ENCODE measurements at regions not wholly inside any gene's neighbourhood (a gene's known extent, or its start where the extent isn't known, plus 50 kb on each side); places are given as distances from the start of the nearest gene placed in this dataset.

GRCh38 chr5:158096835-158097234 lies 237.9 kb upstream of the CLINT1 start:
- no peak overlapping the region for H3K27ac Mint-ChIP-seq
- H3K4me3 Mint-ChIP-seq = no peak overlapping the region
- H3K36me3 Mint-ChIP-seq (ENCODE audit: low read depth) = no peaks in the 10 kb centered on the region
- no peaks in the 10 kb centered on the region for H3K9me3 Mint-ChIP-seq
- H3K4me1 Mint-ChIP-seq (ENCODE audit: low read depth) = no peaks in the 10 kb centered on the region
- peaks cover 12% of the 10 kb centered on the region for H3K27me3 Mint-ChIP-seq

- H3K9me3 Mint-ChIP-seq = no peaks in the 10 kb centered on the region
- H3K27me3 Mint-ChIP-seq = peaks cover 22% of the 10 kb centered on the region
- no peak overlapping the region for H3K27ac Mint-ChIP-seq
- no peak overlapping the region for H3K4me3 Mint-ChIP-seq
- no peaks in the 10 kb centered on the region for H3K4me1 Mint-ChIP-seq (ENCODE audit: low read depth)
- H3K36me3 Mint-ChIP-seq (ENCODE audit: low read depth) = no peaks in the 10 kb centered on the region
These were observed 227.9 kb upstream of the CLINT1 start for GRCh38 chr5:158086856-158087255.

GRCh38 chr5:158084292-158084691 lies 225.3 kb upstream of the CLINT1 start:
- no peaks in the 10 kb centered on the region for H3K4me1 Mint-ChIP-seq (ENCODE audit: low read depth)
- H3K27me3 Mint-ChIP-seq = peaks cover 26% of the 10 kb centered on the region
- no peaks in the 10 kb centered on the region for H3K36me3 Mint-ChIP-seq (ENCODE audit: low read depth)
- H3K4me3 Mint-ChIP-seq = no peak overlapping the region
- no peaks in the 10 kb centered on the region for H3K9me3 Mint-ChIP-seq
- no peak overlapping the region for H3K27ac Mint-ChIP-seq

GRCh38 chr5:158082696-158083287 lies 223.8 kb upstream of the CLINT1 start:
- Mint-ChIP-seq H3K4me3 (no peak overlapping the region), H3K4me1 (ENCODE audit: low read depth) (no peaks in the 10 kb centered on the region), H3K27me3 (peaks cover 22% of the 10 kb centered on the region), H3K9me3 (no peaks in the 10 kb centered on the region), H3K36me3 (ENCODE audit: low read depth) (no peaks in the 10 kb centered on the region), H3K27ac (no peak overlapping the region)

GRCh38 chr5:158080112-158080511 lies 221.2 kb upstream of the CLINT1 start:
- H3K27me3 Mint-ChIP-seq = peaks cover 17% of the 10 kb centered on the region
- peaks cover 6% of the 10 kb centered on the region for H3K4me1 Mint-ChIP-seq (ENCODE audit: low read depth)
- no peak overlapping the region for H3K27ac Mint-ChIP-seq
- no peaks in the 10 kb centered on the region for H3K36me3 Mint-ChIP-seq (ENCODE audit: low read depth)
- no peaks in the 10 kb centered on the region for H3K9me3 Mint-ChIP-seq
- no peak overlapping the region for H3K4me3 Mint-ChIP-seq

- H3K27me3 Mint-ChIP-seq = peaks cover 13% of the 10 kb centered on the region
- no peak overlapping the region for H3K4me3 Mint-ChIP-seq
- H3K27ac Mint-ChIP-seq = no peak overlapping the region
- no peaks in the 10 kb centered on the region for H3K36me3 Mint-ChIP-seq (ENCODE audit: low read depth)
- no peaks in the 10 kb centered on the region for H3K9me3 Mint-ChIP-seq
- peaks cover 6% of the 10 kb centered on the region for H3K4me1 Mint-ChIP-seq (ENCODE audit: low read depth)
These were observed 220.2 kb upstream of the CLINT1 start for GRCh38 chr5:158079097-158079496.

- H3K36me3 Mint-ChIP-seq (ENCODE audit: low read depth) = no peaks in the 10 kb centered on the region
- H3K4me3 Mint-ChIP-seq = peak overlapping the region; percentile 3
- H3K4me1 Mint-ChIP-seq (ENCODE audit: low read depth) = peaks cover 6% of the 10 kb centered on the region
- H3K27ac Mint-ChIP-seq = no peak overlapping the region
- H3K27me3 Mint-ChIP-seq = peaks cover 9% of the 10 kb centered on the region
- H3K9me3 Mint-ChIP-seq = no peaks in the 10 kb centered on the region
These were observed 216.2 kb upstream of the CLINT1 start for GRCh38 chr5:158074992-158075769.

GRCh38 chr5:158074597-158074991 lies 215.6 kb upstream of the CLINT1 start:
- no peaks in the 10 kb centered on the region for H3K9me3 Mint-ChIP-seq
- H3K4me3 Mint-ChIP-seq = no peak overlapping the region
- H3K36me3 Mint-ChIP-seq (ENCODE audit: low read depth) = no peaks in the 10 kb centered on the region
- peaks cover 7% of the 10 kb centered on the region for H3K27me3 Mint-ChIP-seq
- H3K27ac Mint-ChIP-seq = no peak overlapping the region
- H3K4me1 Mint-ChIP-seq (ENCODE audit: low read depth) = peaks cover 6% of the 10 kb centered on the region

GRCh38 chr5:158070859-158071258 lies 211.9 kb upstream of the CLINT1 start:
- Mint-ChIP-seq H3K27ac (no peak overlapping the region), H3K36me3 (ENCODE audit: low read depth) (no peaks in the 10 kb centered on the region), H3K4me3 (no peak overlapping the region)

GRCh38 chr5:158069838-158070237 lies 210.9 kb upstream of the CLINT1 start:
- no peaks in the 10 kb centered on the region for H3K9me3 Mint-ChIP-seq
- H3K4me1 Mint-ChIP-seq (ENCODE audit: low read depth) = no peaks in the 10 kb centered on the region
- H3K4me3 Mint-ChIP-seq = no peak overlapping the region
- no peaks in the 10 kb centered on the region for H3K27me3 Mint-ChIP-seq
- no peak overlapping the region for H3K27ac Mint-ChIP-seq
- H3K36me3 Mint-ChIP-seq (ENCODE audit: low read depth) = no peaks in the 10 kb centered on the region

More at GRCh38 chr5:158070859-158071258, 211.9 kb upstream of the CLINT1 start:
- Mint-ChIP-seq H3K9me3 (no peaks in the 10 kb centered on the region), H3K4me1 (ENCODE audit: low read depth) (peaks cover 6% of the 10 kb centered on the region), H3K27me3 (peaks cover 5% of the 10 kb centered on the region)

GRCh38 chr5:158068964-158069363 lies 210.0 kb upstream of the CLINT1 start:
- H3K4me3 Mint-ChIP-seq = no peak overlapping the region
- H3K9me3 Mint-ChIP-seq = no peaks in the 10 kb centered on the region
- no peak overlapping the region for H3K27ac Mint-ChIP-seq
- H3K27me3 Mint-ChIP-seq = no peaks in the 10 kb centered on the region
- no peaks in the 10 kb centered on the region for H3K36me3 Mint-ChIP-seq (ENCODE audit: low read depth)
- no peaks in the 10 kb centered on the region for H3K4me1 Mint-ChIP-seq (ENCODE audit: low read depth)

- Mint-ChIP-seq H3K27ac (no peak overlapping the region), H3K4me1 (ENCODE audit: low read depth) (no peaks in the 10 kb centered on the region), H3K9me3 (no peaks in the 10 kb centered on the region), H3K27me3 (no peaks in the 10 kb centered on the region), H3K4me3 (no peak overlapping the region), H3K36me3 (ENCODE audit: low read depth) (no peaks in the 10 kb centered on the region)
These were observed 207.1 kb upstream of the CLINT1 start for GRCh38 chr5:158066076-158066475.

GRCh38 chr5:158064334-158065123 lies 205.6 kb upstream of the CLINT1 start:
- H3K4me1 Mint-ChIP-seq (ENCODE audit: low read depth) = no peaks in the 10 kb centered on the region

GRCh38 chr5:158063052-158063451 lies 204.1 kb upstream of the CLINT1 start:
- Mint-ChIP-seq H3K36me3 (ENCODE audit: low read depth) (no peaks in the 10 kb centered on the region), H3K9me3 (no peaks in the 10 kb centered on the region), H3K4me3 (no peak overlapping the region), H3K27me3 (peaks cover 13% of the 10 kb centered on the region), H3K27ac (no peak overlapping the region), H3K4me1 (ENCODE audit: low read depth) (no peaks in the 10 kb centered on the region)

More at GRCh38 chr5:158064334-158065123, 205.6 kb upstream of the CLINT1 start:
- Mint-ChIP-seq H3K27me3 (peaks cover 7% of the 10 kb centered on the region), H3K9me3 (no peaks in the 10 kb centered on the region), H3K36me3 (ENCODE audit: low read depth) (no peaks in the 10 kb centered on the region), H3K27ac (no peak overlapping the region), H3K4me3 (no peak overlapping the region)

- Mint-ChIP-seq H3K9me3 (no peaks in the 10 kb centered on the region), H3K4me1 (ENCODE audit: low read depth) (no peaks in the 10 kb centered on the region), H3K4me3 (no peak overlapping the region), H3K36me3 (ENCODE audit: low read depth) (no peaks in the 10 kb centered on the region), H3K27me3 (peaks cover 19% of the 10 kb centered on the region), H3K27ac (no peak overlapping the region)
These were observed 202.5 kb upstream of the CLINT1 start for GRCh38 chr5:158061451-158061850.

Data from stimulated activated naive CD8-positive, alpha-beta T cell treated with anti-CD3 and anti-CD28 coated beads, Interleukin-15, Interleukin-2, amounts not matched to agents 100 ng/mL and 50 ng/mL, for 24 hours (primary cell).